Lung (tissue), 11 donors: ENCODE measurements at regions not wholly inside any gene's neighbourhood (a gene's known extent, or its start where the extent isn't known, plus 50 kb on each side); places are given as distances from the start of the nearest gene placed in this dataset.

Source experiments
- ATAC-seq: fragments of 200-7000 bp; cut with Tn5 transposase; one replicate; pipeline ENCODE4 v1.9.1; 2020; ENCODE audit warnings: moderate number of reproducible peaks; ENCODE audit not compliant: insufficient read depth, low FRiP score
- DNase-seq, 3 donors: peaks; one replicate each; pipeline ENCODE4 v3.0.0-alpha.2; 2013 to 2017
- H3K27ac ChIP-seq, 2 donors: one replicate each; pipeline ENCODE4 v1.5.1; 2013; ENCODE audit warnings: mild to moderate bottlenecking in 2 of 2, moderate library complexity in 2 of 2, control low read depth in 1 of 2, inconsistent platforms in 1 of 2, low read depth in 1 of 2, low read length in 1 of 2
- H3K27me3 ChIP-seq, 3 donors: one replicate each; pipeline ENCODE4 v1.5.1; 2013; ENCODE audit warnings: low read length in 2 of 3; ENCODE audit not compliant: control insufficient read depth in 3 of 3, insufficient read depth in 3 of 3
- H3K36me3 ChIP-seq, 4 donors: one replicate each; pipeline ENCODE4 v1.5.1; 2013; ENCODE audit warnings: low read length in 4 of 4, mild to moderate bottlenecking in 1 of 4, moderate library complexity in 1 of 4; ENCODE audit not compliant: control insufficient read depth in 4 of 4, insufficient read depth in 4 of 4
- H3K4me1 ChIP-seq, 5 donors: one replicate each; pipeline ENCODE4 v1.5.1; 2013; ENCODE audit warnings: low read length in 5 of 5, mild to moderate bottlenecking in 2 of 5, moderate library complexity in 1 of 5; ENCODE audit not compliant: control insufficient read depth in 5 of 5, insufficient read depth in 5 of 5
- H3K4me3 ChIP-seq: one replicate; pipeline ENCODE4 v1.5.1; 2013; ENCODE audit warnings: mild to moderate bottlenecking, control low read depth, moderate library complexity
- H3K9ac ChIP-seq, 2 donors: one replicate each; pipeline ENCODE4 v1.5.1; 2013; ENCODE audit warnings: low read length in 2 of 2, control low read depth in 1 of 2; ENCODE audit not compliant: insufficient read depth in 1 of 2
- H3K9me3 ChIP-seq, 4 donors: one replicate each; pipeline ENCODE4 v1.5.1; 2013; ENCODE audit warnings: low read length in 3 of 4, mild to moderate bottlenecking in 1 of 4, moderate library complexity in 1 of 4; ENCODE audit not compliant: control insufficient read depth in 4 of 4, insufficient read depth in 3 of 4
- WGBS, 2 donors: extraction: QIAGEN DNeasy Blood & Tissue Kit; methylation state at CpG; one replicate each; pipeline ENCODE4 v1.1.7; 2013; 5-methylcytosine and 5-hydroxymethylcytosine counted together
- TF ChIP-seq, protein P1 (sequence below): IDR thresholded peaks from 2 replicates; pipeline ENCODE4 v1.5.1; 2012; ENCODE audit warnings: mild to moderate bottlenecking; ENCODE audit errors: control extremely low read depth, extremely low read depth
- donor health status: control.
- donor health status: control.
- donor health status: Bipolar disorder and iron deficiency.
- donor health status: healthy.
- donor health status: DM: yes; HTN: yes; CAD: no.

DNA sequence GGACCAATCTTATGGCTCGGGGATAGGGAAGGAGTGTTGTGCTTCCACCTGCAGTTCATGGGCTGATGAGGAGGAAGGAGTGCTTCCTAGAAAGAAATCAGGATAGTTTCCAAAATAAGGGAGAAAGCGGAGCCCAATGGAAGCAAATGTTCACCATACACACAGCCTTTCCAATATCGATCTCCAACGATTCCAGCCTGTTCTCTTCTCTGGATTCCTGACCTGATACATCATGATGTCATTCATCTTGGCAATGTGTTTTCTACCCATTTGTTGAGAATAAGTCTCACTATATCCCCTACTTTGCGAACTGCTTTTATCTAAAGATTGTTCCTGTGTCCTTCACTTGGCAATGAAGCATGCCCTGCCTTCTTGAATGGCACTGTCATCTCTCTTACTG is 205.3 kb upstream of the SIX2 start:
- Histone ChIP-seq H3K4me1 (peaks cover 0 to 3% (median 2%) of the 10 kb centered on the region in 5 donors), H3K9ac (no peak overlapping the region), H3K36me3 (no peaks in the 10 kb centered on the region), H3K4me3 (no peak overlapping the region), H3K27me3 (no peaks in the 10 kb centered on the region), H3K9me3 (no peaks in the 10 kb centered on the region), H3K27ac (no peak overlapping the region)
- DNase-seq (no peak), ATAC-seq (no peak)
- TF ChIP-seq, protein P1, sequence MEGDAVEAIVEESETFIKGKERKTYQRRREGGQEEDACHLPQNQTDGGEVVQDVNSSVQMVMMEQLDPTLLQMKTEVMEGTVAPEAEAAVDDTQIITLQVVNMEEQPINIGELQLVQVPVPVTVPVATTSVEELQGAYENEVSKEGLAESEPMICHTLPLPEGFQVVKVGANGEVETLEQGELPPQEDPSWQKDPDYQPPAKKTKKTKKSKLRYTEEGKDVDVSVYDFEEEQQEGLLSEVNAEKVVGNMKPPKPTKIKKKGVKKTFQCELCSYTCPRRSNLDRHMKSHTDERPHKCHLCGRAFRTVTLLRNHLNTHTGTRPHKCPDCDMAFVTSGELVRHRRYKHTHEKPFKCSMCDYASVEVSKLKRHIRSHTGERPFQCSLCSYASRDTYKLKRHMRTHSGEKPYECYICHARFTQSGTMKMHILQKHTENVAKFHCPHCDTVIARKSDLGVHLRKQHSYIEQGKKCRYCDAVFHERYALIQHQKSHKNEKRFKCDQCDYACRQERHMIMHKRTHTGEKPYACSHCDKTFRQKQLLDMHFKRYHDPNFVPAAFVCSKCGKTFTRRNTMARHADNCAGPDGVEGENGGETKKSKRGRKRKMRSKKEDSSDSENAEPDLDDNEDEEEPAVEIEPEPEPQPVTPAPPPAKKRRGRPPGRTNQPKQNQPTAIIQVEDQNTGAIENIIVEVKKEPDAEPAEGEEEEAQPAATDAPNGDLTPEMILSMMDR: no peak
- WGBS, 2 donors: 93 to 95% methylated on average over 5 of the region's 5 CpGs

DNA sequence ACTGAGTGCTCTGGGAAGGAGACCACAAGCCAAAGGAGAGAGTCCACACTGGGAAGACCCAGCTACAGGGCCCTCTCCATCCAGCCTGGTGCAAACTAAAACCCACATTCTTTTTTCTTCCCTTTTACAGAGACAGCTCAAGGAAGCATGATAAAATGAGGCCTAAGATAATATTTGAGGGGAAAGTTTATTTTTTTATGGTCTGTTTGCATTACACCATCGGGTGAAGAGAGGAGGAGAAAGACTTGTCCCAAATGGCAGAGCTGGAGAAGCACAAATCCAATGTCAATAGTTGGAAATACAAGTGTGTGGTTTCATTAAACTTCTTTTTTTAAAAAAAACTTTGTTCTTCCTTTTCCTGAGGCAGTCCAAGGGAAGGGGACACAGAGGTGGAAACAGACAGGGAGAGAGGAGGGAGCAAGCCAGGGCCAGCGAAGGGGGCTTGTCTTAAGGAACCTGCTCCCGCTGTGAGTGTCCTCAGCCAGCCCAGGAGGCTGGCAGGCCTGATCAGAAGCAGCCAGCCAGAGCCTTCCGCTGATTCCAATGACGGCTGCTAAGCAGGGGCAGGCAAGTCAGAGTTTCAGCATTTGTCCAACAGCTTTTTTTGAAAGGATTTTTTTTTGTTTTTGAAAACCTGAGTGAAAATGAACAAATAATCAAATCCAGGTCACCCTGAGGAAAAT is 203.8 kb upstream of the SIX2 start:
- Histone ChIP-seq H3K9me3 (no peaks in the 10 kb centered on the region), H3K27ac (no peak overlapping the region), H3K36me3 (no peaks in the 10 kb centered on the region), H3K9ac (no peak overlapping the region), H3K27me3 (no peaks in the 10 kb centered on the region), H3K4me3 (no peak overlapping the region), H3K4me1 (peaks cover 0 to 3% (median 0%) of the 10 kb centered on the region in 5 donors)
- DNase-seq: no peak
- WGBS, 2 donors: 68 to 76% methylated on average over 5 of the region's 5 CpGs
- TF ChIP-seq, protein P1: no peak
- ATAC-seq: no peak

DNA sequence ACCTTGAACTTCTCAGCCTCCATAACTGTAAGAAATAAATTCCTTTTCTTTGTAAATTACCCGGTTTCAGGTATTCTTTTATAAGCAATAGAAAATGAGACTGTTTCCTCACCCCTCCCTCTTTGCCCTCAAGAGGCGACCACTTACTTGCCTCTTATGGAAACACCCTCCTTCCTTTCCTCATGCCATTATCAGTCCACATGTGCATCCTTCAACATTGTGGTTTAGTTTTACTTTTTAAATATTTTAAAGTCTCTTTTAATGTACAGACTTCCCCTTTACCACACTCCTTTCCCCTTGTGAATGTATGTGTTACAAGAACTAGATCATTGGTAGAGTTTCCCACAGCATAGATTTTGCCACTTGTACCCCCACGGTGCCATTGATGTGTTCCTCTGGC is 202.4 kb upstream of the SIX2 start:
- WGBS, 2 donors: 32 to 58% methylated on average over 3 of the region's 3 CpGs

More for the DNA sequence above, 202.4 kb upstream of the SIX2 start:
- Histone ChIP-seq H3K9ac (no peak overlapping the region), H3K36me3 (no peaks in the 10 kb centered on the region), H3K27ac (no peak overlapping the region), H3K4me1 (peaks cover 0 to 8% (median 0%) of the 10 kb centered on the region in 5 donors), H3K27me3 (no peaks in the 10 kb centered on the region), H3K4me3 (no peak overlapping the region), H3K9me3 (no peaks in the 10 kb centered on the region)
- TF ChIP-seq, protein P1: no peak
- DNase-seq (no peak), ATAC-seq (no peak)
